Smooth muscle cell (in vitro differentiated cells): ENCODE measurements at regions not wholly inside any gene's neighbourhood (a gene's known extent, or its start where the extent isn't known, plus 50 kb on each side); places are given as distances from the start of the nearest gene placed in this dataset.

ENCODE experiments used
- DNase-seq: peaks from one replicate; lab custom pipeline; 2025; ENCODE audit not compliant: unreplicated experiment; lab: John Stamatoyannopoulos, UW
- H2AFZ ChIP-seq: fragments of 200-600 bp; sonication (generic); 2 replicates; pipeline ENCODE4 v1.6.0; 2016; ENCODE audit warnings: antibody characterized with exemption, low read depth, mild to moderate bottlenecking
- H3F3A ChIP-seq: fragments of 200-600 bp; sonication (generic); 2 replicates; pipeline ENCODE4 v1.6.0; 2017; ENCODE audit warnings: antibody characterized with exemption, low read depth
- H3K27ac ChIP-seq: fragments of 200-600 bp; sonication (generic); 2 replicates; pipeline ENCODE4 v1.5.1; 2016; ENCODE audit warnings: low read depth, mild to moderate bottlenecking
- H3K27me3 ChIP-seq: fragments of 200-600 bp; sonication (generic); 2 replicates; pipeline ENCODE4 v1.6.1; 2016; ENCODE audit warnings: low read depth, mild to moderate bottlenecking
- H3K36me3 ChIP-seq: fragments of 200-600 bp; sonication (generic); 2 replicates; pipeline ENCODE4 v1.5.1; 2016; ENCODE audit warnings: low read depth
- H3K4me1 ChIP-seq: fragments of 200-600 bp; sonication (generic); 2 replicates; pipeline ENCODE4 v1.5.1; 2016; ENCODE audit warnings: low read depth
- H3K4me2 ChIP-seq: fragments of 200-600 bp; sonication (generic); 2 replicates; pipeline ENCODE4 v1.6.0; 2016; ENCODE audit warnings: mild to moderate bottlenecking
- H3K4me3 ChIP-seq: fragments of 200-600 bp; sonication (generic); 2 replicates; pipeline ENCODE4 v1.5.1; 2016; ENCODE audit warnings: mild to moderate bottlenecking
- H3K79me2 ChIP-seq: fragments of 200-600 bp; sonication (generic); 2 replicates; pipeline ENCODE4 v1.6.0; 2016; ENCODE audit warnings: low read depth, mild to moderate bottlenecking
- H3K9ac ChIP-seq: fragments of 200-600 bp; sonication (generic); 2 replicates; pipeline ENCODE4 v1.6.0; 2016; ENCODE audit warnings: low read depth
- H3K9me3 ChIP-seq: fragments of 200-600 bp; sonication (generic); replicated peaks from 2 replicates; pipeline ENCODE4 v1.5.1; 2016; ENCODE audit warnings: low read depth
- H4K20me1 ChIP-seq: fragments of 200-600 bp; sonication (generic); 2 replicates; pipeline ENCODE4 v1.6.0; 2016; ENCODE audit warnings: low read depth
- WGBS: methylation state at CpG from one replicate; pipeline ENCODE4 v1.1.7; 2016; ENCODE audit warnings: low lambda C conversion rate; 5-methylcytosine and 5-hydroxymethylcytosine counted together
- TF ChIP-seq, protein P1 (sequence below): fragments of 200-600 bp; sonication (generic); IDR thresholded peaks from 2 replicates; pipeline ENCODE4 v1.5.1; 2017; ENCODE audit warnings: borderline replicate concordance, mild to moderate bottlenecking, antibody characterized with exemption; ENCODE audit not compliant: insufficient read depth, poor library complexity, severe bottlenecking

GRCh38 chr11:70497536-70498075, 99.3 kb downstream of the CTTN start:
- 76% methylated on average over 8 of the region's 8 CpGs for WGBS
- H3K4me3 ChIP-seq: no peak overlapping the region
- no peaks in the 10 kb centered on the region for H4K20me1 ChIP-seq
- TF ChIP-seq, protein P1, sequence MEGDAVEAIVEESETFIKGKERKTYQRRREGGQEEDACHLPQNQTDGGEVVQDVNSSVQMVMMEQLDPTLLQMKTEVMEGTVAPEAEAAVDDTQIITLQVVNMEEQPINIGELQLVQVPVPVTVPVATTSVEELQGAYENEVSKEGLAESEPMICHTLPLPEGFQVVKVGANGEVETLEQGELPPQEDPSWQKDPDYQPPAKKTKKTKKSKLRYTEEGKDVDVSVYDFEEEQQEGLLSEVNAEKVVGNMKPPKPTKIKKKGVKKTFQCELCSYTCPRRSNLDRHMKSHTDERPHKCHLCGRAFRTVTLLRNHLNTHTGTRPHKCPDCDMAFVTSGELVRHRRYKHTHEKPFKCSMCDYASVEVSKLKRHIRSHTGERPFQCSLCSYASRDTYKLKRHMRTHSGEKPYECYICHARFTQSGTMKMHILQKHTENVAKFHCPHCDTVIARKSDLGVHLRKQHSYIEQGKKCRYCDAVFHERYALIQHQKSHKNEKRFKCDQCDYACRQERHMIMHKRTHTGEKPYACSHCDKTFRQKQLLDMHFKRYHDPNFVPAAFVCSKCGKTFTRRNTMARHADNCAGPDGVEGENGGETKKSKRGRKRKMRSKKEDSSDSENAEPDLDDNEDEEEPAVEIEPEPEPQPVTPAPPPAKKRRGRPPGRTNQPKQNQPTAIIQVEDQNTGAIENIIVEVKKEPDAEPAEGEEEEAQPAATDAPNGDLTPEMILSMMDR: no peak
- H3K9me3 ChIP-seq: no peaks in the 10 kb centered on the region
- H2AFZ ChIP-seq: no peak overlapping the region
- H3K9ac ChIP-seq: no peak overlapping the region
- H3K36me3 ChIP-seq: no peaks in the 10 kb centered on the region
- no peak overlapping the region for H3K27ac ChIP-seq
- no peaks in the 10 kb centered on the region for H3K79me2 ChIP-seq
- no peaks in the 10 kb centered on the region for H3K27me3 ChIP-seq
- H3K4me1 ChIP-seq: peaks cover 23% of the 10 kb centered on the region
- no peak overlapping the region for H3K4me2 ChIP-seq
- DNase-seq: no peak
- H3F3A ChIP-seq: no peaks in the 10 kb centered on the region

- DNase-seq: no peak
- no peak overlapping the region for H3K4me2 ChIP-seq
- peaks cover 25% of the 10 kb centered on the region for H3K4me1 ChIP-seq
- H3K4me3 ChIP-seq: no peak overlapping the region
- H3K9ac ChIP-seq: no peak overlapping the region
- H4K20me1 ChIP-seq: no peaks in the 10 kb centered on the region
- TF ChIP-seq, protein P1: no peak
- 71% methylated on average over 7 of the region's 7 CpGs for WGBS
- H3K27ac ChIP-seq: no peak overlapping the region
- H3K79me2 ChIP-seq: no peaks in the 10 kb centered on the region
- H2AFZ ChIP-seq: no peak overlapping the region
- H3K9me3 ChIP-seq: no peaks in the 10 kb centered on the region
- H3K36me3 ChIP-seq: no peaks in the 10 kb centered on the region
- H3F3A ChIP-seq: no peaks in the 10 kb centered on the region
- no peaks in the 10 kb centered on the region for H3K27me3 ChIP-seq
These were observed 99.8 kb downstream of the CTTN start for GRCh38 chr11:70498171-70498571.

GRCh38 chr11:70498976-70499801, 100.9 kb downstream of the CTTN start:
- no peaks in the 10 kb centered on the region for H4K20me1 ChIP-seq
- no peaks in the 10 kb centered on the region for H3K9me3 ChIP-seq
- no peak overlapping the region for H3K27ac ChIP-seq
- no peak overlapping the region for H3K9ac ChIP-seq
- no peak for DNase-seq
- 95% methylated on average over 26 of the region's 26 CpGs for WGBS
- H3K79me2 ChIP-seq: no peaks in the 10 kb centered on the region
- H3K36me3 ChIP-seq: no peaks in the 10 kb centered on the region
- TF ChIP-seq, protein P1: no peak
- H3F3A ChIP-seq: no peaks in the 10 kb centered on the region
- H2AFZ ChIP-seq: no peak overlapping the region
- no peak overlapping the region for H3K4me2 ChIP-seq
- no peaks in the 10 kb centered on the region for H3K27me3 ChIP-seq
- H3K4me3 ChIP-seq: no peak overlapping the region
- H3K4me1 ChIP-seq: peaks cover 29% of the 10 kb centered on the region
